ENCODE measurements at regions not wholly inside any gene's neighbourhood (a gene's known extent, or its start where the extent isn't known, plus 50 kb on each side); places are given as distances from the start of the nearest gene placed in this dataset.
"Not testable (repeated sequence)": the region's sequence is repeated elsewhere in the genome, so short reads cannot be mapped to it uniquely, and the experiment has no call there.

- no peak overlapping the region for H3K27ac Mint-ChIP-seq
- no peaks in the 10 kb centered on the region for H3K9me3 Mint-ChIP-seq
- H3K4me3 Mint-ChIP-seq: no peak overlapping the region
- DNase-seq: no peak
- ATAC-seq (replicated peaks): no peak
- no peaks in the 10 kb centered on the region for H3K36me3 Mint-ChIP-seq (ENCODE audit: insufficient read depth)
- H3K27me3 Mint-ChIP-seq: peaks cover 24 to 35% of the 10 kb centered on the region in 2 donors
- no peaks in the 10 kb centered on the region for H3K4me1 Mint-ChIP-seq (ENCODE audit: low read depth in 2 of 2)
Observed at GRCh38 chr1:100791586-100791985, 72.0 kb downstream of the VCAM1 start.

DNA sequence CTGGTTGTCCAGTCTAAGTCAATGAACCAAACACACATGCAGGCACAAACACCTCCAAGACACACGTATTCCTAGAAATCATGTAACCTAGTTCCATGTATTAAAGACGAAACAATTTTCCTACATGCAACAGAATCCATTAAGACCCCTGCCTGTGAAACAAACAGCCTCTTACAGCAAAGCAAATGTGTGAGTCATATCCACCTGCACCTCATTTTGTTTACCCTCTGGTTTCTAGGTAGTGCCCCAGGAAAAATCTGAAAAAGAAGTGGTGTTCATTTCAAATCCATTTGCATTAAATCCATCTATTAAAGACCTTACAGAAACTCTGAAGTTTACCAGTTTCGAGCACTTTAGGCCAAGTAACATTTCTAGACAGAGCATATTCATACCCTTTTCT is 74.1 kb downstream of the VCAM1 start:
- Mint-ChIP-seq H3K4me1 (ENCODE audit: low read depth in 2 of 2) (no peaks in the 10 kb centered on the region), H3K4me3 (no peak overlapping the region), H3K9me3 (no peaks in the 10 kb centered on the region), H3K36me3 (ENCODE audit: insufficient read depth) (no peaks in the 10 kb centered on the region), H3K27ac (no peak overlapping the region), H3K27me3 (peaks cover 35 to 37% of the 10 kb centered on the region in 2 donors)
- ATAC-seq (replicated peaks): no peak
- no peak for DNase-seq

DNA sequence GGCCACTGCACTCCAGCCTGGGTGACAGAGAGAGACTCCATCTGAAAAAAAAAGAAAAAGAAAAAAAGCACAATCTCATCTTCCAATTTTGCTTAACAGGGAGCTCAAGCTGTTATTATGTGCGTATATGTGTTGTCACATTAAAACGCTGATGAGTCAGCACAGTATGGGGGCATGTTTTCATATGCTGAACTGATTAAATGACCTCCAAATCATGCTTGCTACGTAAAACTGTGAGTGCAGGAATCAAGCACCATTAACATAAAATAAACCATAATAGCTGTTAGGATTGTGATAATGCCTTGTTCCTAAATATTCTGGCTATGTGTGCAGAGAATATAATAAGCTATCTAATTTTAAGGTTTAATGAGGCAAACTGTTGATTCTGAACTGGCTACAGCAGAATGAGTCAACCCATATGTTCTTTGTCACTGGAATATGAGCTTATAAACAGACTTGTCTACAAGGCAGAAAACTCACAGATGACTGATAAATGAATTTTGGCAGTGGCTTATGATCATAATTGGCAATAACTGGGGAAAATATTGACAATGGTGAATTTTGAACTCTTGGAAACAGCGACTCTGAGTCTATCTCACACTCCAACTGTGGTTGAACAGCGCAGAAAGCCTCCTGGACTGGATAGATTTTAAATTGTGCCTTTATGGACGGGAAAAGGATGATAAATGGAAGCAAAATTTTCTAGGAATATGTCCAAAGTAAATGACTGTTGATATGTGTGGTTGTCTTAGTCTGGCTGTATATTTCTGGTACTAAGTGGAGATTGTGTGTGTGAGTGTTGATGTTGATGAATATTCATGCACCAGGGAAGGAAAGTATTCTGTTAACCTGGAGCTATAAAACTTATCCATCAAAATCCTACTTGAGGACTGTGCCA is 75.5 kb downstream of the VCAM1 start:
- H3K36me3 Mint-ChIP-seq (ENCODE audit: insufficient read depth): no peaks in the 10 kb centered on the region
- H3K4me3 Mint-ChIP-seq: no peak overlapping the region
- no peak overlapping the region for H3K27ac Mint-ChIP-seq
- no peaks in the 10 kb centered on the region for H3K9me3 Mint-ChIP-seq
- H3K4me1 Mint-ChIP-seq (ENCODE audit: low read depth in 2 of 2): no peaks in the 10 kb centered on the region
- peaks cover 35 to 36% of the 10 kb centered on the region in 2 donors for H3K27me3 Mint-ChIP-seq
- ATAC-seq (replicated peaks) (no peak), DNase-seq (no peak)

- no peak overlapping the region for H3K27ac Mint-ChIP-seq
- H3K27me3 Mint-ChIP-seq: peaks cover 35 to 36% of the 10 kb centered on the region in 2 donors
- no peaks in the 10 kb centered on the region for H3K36me3 Mint-ChIP-seq (ENCODE audit: insufficient read depth)
- no peaks in the 10 kb centered on the region for H3K4me1 Mint-ChIP-seq (ENCODE audit: low read depth in 2 of 2)
- no peaks in the 10 kb centered on the region for H3K9me3 Mint-ChIP-seq
- no peak for ATAC-seq (replicated peaks)
- no peak for DNase-seq
- no peak overlapping the region for H3K4me3 Mint-ChIP-seq
Observed at GRCh38 chr1:100795646-100795985, 76.1 kb downstream of the VCAM1 start.

GRCh38 chr1:100796046-100796445 is 76.5 kb downstream of the VCAM1 start:
- H3K4me3 Mint-ChIP-seq: no peak overlapping the region
- H3K9me3 Mint-ChIP-seq: no peaks in the 10 kb centered on the region
- no peaks in the 10 kb centered on the region for H3K4me1 Mint-ChIP-seq (ENCODE audit: low read depth in 2 of 2)
- no peaks in the 10 kb centered on the region for H3K36me3 Mint-ChIP-seq (ENCODE audit: insufficient read depth)
- H3K27me3 Mint-ChIP-seq: peaks cover 35 to 36% of the 10 kb centered on the region in 2 donors
- no peak for DNase-seq
- ATAC-seq (replicated peaks): no peak
- no peak overlapping the region for H3K27ac Mint-ChIP-seq

DNA sequence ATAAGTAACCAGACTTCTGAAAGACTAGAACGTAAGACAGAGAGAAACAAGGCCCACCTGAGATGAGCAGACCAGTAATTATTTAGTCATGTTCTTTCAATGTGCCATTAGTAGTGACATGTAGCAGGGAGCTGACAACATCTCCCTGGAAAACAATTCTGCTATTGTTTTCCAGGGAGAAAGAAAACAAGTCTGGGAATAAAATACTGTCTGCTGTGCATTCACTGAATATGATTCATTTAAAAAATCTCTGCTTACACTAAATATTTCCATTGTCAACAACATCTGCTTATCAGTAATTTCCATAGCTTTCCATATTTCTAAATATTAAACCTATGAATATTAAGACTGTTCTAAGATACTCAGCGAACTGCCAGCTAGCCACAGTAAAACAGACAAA is 80.0 kb downstream of the VCAM1 start:
- H3K9me3 Mint-ChIP-seq: peaks cover 0 to 2% of the 10 kb centered on the region in 2 donors
- H3K27ac Mint-ChIP-seq: no peak overlapping the region
- no peaks in the 10 kb centered on the region for H3K36me3 Mint-ChIP-seq (ENCODE audit: insufficient read depth)
- no peak overlapping the region for H3K4me3 Mint-ChIP-seq
- DNase-seq (no peak), ATAC-seq (replicated peaks) (no peak)
- H3K4me1 Mint-ChIP-seq (ENCODE audit: low read depth in 2 of 2): no peaks in the 10 kb centered on the region
- peaks cover 31 to 39% of the 10 kb centered on the region in 2 donors for H3K27me3 Mint-ChIP-seq

GRCh38 chr1:100799954-100800612 is 80.5 kb downstream of the VCAM1 start:
- H3K4me1 Mint-ChIP-seq (ENCODE audit: low read depth in 2 of 2): no peaks in the 10 kb centered on the region
- ATAC-seq (replicated peaks) (no peak), DNase-seq (no peak)
- peaks cover 28 to 40% of the 10 kb centered on the region in 2 donors for H3K27me3 Mint-ChIP-seq
- no peaks in the 10 kb centered on the region for H3K36me3 Mint-ChIP-seq (ENCODE audit: insufficient read depth)
- H3K9me3 Mint-ChIP-seq: peaks cover 0 to 2% of the 10 kb centered on the region in 2 donors
- no peak overlapping the region for H3K27ac Mint-ChIP-seq
- H3K4me3 Mint-ChIP-seq: no peak overlapping the region

- not testable (repeated sequence) for H3K9me3 Mint-ChIP-seq; H3K27ac Mint-ChIP-seq; DNase-seq; H3K36me3 Mint-ChIP-seq (ENCODE audit: insufficient read depth); ATAC-seq (replicated peaks); H3K4me1 Mint-ChIP-seq (ENCODE audit: low read depth in 2 of 2); H3K4me3 Mint-ChIP-seq
- H3K27me3 Mint-ChIP-seq: peaks cover 29% of the 10 kb centered on the region in 2 donors
Observed at GRCh38 chr1:100801256-100801655, 81.7 kb downstream of the VCAM1 start.

DNA sequence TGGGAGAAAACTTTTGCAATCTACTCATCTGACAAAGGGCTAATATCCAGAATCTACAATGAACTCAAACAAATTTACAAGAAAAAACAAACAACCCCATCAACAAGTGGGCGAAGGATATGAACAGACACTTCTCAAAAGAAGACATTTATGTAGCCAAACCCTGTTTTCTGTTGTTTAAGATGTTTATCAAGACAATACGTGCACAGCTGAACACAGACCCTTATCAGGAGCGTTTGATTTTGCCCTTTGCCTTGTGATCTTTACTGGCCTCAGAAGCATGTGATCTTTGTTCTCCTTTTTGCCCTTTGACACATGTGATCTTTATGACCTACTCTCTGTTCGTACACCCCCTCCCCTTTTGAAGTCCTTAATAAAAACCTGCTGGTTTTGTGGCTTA is 83.7 kb downstream of the VCAM1 start:
- H3K9me3 Mint-ChIP-seq; ATAC-seq (replicated peaks); H3K4me1 Mint-ChIP-seq (ENCODE audit: low read depth in 2 of 2); DNase-seq; H3K36me3 Mint-ChIP-seq (ENCODE audit: insufficient read depth); H3K4me3 Mint-ChIP-seq; H3K27ac Mint-ChIP-seq: not testable (repeated sequence)
- H3K27me3 Mint-ChIP-seq: peaks cover 27 to 36% of the 10 kb centered on the region in 2 donors

DNA sequence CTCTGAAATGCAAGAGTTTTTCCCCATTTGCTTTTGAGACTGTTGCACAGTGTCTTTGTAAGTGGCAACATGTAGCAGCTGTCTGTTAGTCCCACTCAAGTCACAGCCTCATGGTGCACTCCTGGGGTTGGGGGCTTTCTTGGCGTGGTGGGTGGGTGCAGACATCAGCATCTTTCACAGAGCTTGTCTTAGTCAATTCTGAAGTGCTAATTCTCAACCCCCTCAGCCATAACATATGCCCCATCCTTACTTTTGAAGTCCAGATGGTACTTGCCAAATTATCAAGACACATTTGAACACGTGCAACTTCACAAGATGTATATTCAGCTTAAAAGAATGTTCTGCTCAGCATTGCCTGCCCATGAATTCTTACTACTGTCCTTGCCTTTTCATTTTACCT is 87.1 kb downstream of the VCAM1 start:
- no peaks in the 10 kb centered on the region for H3K36me3 Mint-ChIP-seq (ENCODE audit: insufficient read depth)
- ATAC-seq (replicated peaks) (no peak), DNase-seq (no peak)
- peaks cover 37 to 46% of the 10 kb centered on the region in 2 donors for H3K27me3 Mint-ChIP-seq
- H3K4me1 Mint-ChIP-seq (ENCODE audit: low read depth in 2 of 2): no peaks in the 10 kb centered on the region
- H3K9me3 Mint-ChIP-seq: peaks cover 0 to 2% of the 10 kb centered on the region in 2 donors
- H3K27ac Mint-ChIP-seq: no peak overlapping the region
- no peak overlapping the region for H3K4me3 Mint-ChIP-seq

GRCh38 chr1:100810360-100810759 is 84.3 kb downstream of the EXTL2 start:
- peaks cover 26 to 48% of the 10 kb centered on the region in 2 donors for H3K27me3 Mint-ChIP-seq
- no peaks in the 10 kb centered on the region for H3K9me3 Mint-ChIP-seq
- H3K36me3 Mint-ChIP-seq (ENCODE audit: insufficient read depth): no peaks in the 10 kb centered on the region
- H3K4me1 Mint-ChIP-seq (ENCODE audit: low read depth in 2 of 2): peaks cover 10 to 12% of the 10 kb centered on the region in 2 donors
- ATAC-seq (replicated peaks): no peak
- no peak for DNase-seq
- H3K4me3 Mint-ChIP-seq: no peak overlapping the region
- no peak overlapping the region for H3K27ac Mint-ChIP-seq

GRCh38 chr1:100811808-100812207 is 82.8 kb downstream of the EXTL2 start:
- Mint-ChIP-seq H3K36me3 (ENCODE audit: insufficient read depth) (no peaks in the 10 kb centered on the region), H3K9me3 (no peaks in the 10 kb centered on the region), H3K27ac (no peak overlapping the region), H3K4me1 (ENCODE audit: low read depth in 2 of 2) (peaks cover 11 to 12% of the 10 kb centered on the region in 2 donors), H3K4me3 (no peak overlapping the region), H3K27me3 (peaks cover 25 to 37% of the 10 kb centered on the region in 2 donors)
- no peak for ATAC-seq (replicated peaks)
- no peak for DNase-seq

- Mint-ChIP-seq H3K4me3 (peak overlapping the region; percentile 24 to 54), H3K4me1 (ENCODE audit: low read depth in 2 of 2) (peaks cover 11 to 12% of the 10 kb centered on the region in 2 donors)
Observed at GRCh38 chr1:100814938-100815337, 79.7 kb downstream of the EXTL2 start.

DNA sequence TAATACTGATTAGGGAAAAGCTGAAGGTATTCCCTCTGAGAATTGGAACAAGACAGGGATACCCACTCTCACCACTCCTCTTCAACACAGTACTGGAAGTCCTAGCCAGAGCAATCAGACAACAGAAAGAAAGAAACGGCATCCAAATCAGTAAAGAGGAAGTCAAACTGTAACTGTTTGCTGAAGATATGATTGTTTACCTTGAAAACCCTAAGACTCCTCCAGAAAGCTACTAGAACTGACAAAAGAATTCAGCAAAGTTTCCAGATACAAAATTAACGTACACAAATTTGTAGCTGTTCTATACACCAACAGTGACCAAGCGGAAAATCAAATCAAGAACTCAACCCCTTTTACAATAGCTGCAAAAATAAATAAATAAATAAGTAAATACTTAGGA is 78.6 kb downstream of the EXTL2 start:
- Mint-ChIP-seq H3K36me3 (ENCODE audit: insufficient read depth) (no peaks in the 10 kb centered on the region), H3K4me1 (ENCODE audit: low read depth in 2 of 2) (peaks cover 11 to 12% of the 10 kb centered on the region in 2 donors), H3K4me3 (no peak overlapping the region), H3K9me3 (peaks cover under 1 to 3% of the 10 kb centered on the region in 2 donors), H3K27me3 (peaks cover 17 to 31% of the 10 kb centered on the region in 2 donors), H3K27ac (no peak overlapping the region)
- DNase-seq (no peak), ATAC-seq (replicated peaks) (no peak)

More at GRCh38 chr1:100814938-100815337, 79.7 kb downstream of the EXTL2 start:
- H3K9me3 Mint-ChIP-seq; H3K36me3 Mint-ChIP-seq (ENCODE audit: insufficient read depth); DNase-seq: not testable (repeated sequence)
- H3K27ac Mint-ChIP-seq: peak overlapping the region; percentile 15 to 74
- peaks cover 11 to 22% of the 10 kb centered on the region in 2 donors for H3K27me3 Mint-ChIP-seq
- ATAC-seq (replicated peaks): peak; percentile 49

Data from effector memory CD8-positive, alpha-beta T cell (primary cell).